Glomerular visceral epithelial cell (primary cell): ENCODE measurements at regions not wholly inside any gene's neighbourhood (a gene's known extent, or its start where the extent isn't known, plus 50 kb on each side); places are given as distances from the start of the nearest gene placed in this dataset.

Source experiments
- DNase-seq: peaks from one replicate; pipeline ENCODE4 v3.0.0-alpha.2; 2016; ENCODE audit errors: extremely low spot score

DNA sequence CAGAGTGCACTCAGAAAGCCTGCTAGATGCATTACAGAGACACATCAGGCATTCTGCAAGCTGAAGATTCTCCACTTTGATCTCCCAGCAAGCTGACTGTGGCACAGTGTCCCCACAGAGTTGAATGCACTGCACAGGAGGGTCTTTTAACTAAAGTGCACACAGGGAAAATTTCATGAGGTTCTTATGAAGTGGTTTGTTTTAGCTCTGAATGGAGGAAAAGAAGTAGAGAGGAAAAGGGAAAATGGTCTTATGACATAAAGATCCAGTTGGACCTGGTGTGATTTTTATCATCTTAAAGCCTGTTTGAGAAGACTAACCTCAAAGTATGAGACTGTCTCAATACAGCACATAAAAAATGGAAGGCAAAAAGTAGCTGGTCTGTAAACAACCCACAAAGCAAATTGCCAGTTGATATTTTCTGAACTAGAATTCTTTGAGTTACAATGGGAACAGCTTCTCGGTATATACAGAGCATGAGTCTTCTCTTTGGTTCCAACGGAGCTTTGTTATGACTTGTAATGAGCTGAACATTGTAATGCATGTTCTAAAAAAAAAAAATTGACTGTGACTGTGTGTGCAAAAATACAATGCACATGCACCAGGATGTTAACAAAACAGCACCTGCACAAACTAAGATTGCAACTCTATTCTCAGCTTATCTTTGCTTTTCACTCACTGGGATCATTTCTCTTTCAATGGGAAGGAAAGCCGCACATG, 383.0 kb upstream of the ID4 start:
- no peak for DNase-seq

DNA sequence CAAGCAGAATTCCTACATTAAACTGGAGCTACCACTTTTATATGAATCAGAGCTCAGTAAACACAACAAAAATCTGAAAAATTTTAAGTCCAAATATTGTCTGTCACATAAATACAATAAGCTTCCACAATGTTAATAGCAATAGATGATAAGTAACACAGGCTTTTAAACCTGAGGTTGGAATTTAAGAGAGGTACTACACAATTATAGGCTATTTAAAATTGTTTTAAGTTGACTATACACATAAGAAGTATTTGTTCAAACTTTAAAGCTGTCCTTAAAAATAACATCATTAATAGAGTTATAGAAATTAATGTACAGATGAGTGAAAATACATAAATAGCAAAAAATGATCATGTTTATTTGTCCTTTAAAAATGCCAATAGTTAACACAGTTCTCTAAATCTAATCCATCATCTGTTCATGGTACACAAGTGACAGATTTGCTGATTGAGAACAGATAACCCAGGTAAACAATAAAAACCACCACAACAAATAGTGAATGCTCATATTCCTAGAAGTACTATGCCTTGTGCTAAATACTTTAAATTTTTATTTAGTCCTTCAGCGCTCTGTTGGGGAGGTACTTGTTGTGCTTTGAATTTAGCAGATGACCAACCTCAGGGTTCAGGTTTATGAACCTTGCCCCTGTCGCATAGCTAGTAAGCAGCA, 382.3 kb upstream of the ID4 start:
- no peak for DNase-seq

DNA sequence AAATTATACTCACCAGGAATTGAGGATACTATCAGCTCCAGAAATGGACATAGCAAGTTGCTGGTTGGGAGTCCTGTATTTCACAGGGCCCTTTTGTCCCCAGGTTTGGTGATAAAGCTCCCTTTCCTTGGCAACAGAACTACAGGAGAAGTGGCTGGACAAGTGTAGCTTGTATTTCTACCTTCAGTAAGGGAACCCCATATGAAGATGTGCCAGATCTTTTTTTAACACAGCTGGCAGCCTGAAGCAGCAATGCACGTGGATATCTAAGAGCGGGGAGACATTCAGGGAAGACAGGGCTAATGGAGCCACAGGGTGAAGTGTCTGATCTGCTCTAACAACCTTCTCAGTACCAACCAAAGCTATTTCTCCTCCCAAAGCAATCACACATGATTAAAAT, 373.9 kb upstream of the ID4 start:
- no peak for DNase-seq

DNA sequence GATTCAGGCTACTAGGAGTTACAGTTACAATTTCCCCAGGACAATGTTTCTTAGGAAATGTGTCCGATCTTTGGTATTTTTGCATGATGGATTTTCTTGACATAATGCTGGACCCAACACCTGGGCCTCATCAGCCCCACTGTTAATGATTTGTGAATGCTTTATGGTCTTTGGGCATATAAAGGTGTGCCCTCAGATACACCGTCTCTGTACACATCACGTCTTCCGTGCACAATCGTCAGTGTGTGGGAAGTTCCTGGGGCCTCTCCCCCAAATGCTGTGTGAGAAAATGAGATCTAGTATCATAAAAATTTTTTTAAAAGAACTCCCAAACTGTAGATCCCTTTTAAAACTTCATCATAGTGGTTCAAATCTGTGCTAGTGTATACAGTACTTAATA, 373.2 kb upstream of the ID4 start:
- DNase-seq = no peak

DNA sequence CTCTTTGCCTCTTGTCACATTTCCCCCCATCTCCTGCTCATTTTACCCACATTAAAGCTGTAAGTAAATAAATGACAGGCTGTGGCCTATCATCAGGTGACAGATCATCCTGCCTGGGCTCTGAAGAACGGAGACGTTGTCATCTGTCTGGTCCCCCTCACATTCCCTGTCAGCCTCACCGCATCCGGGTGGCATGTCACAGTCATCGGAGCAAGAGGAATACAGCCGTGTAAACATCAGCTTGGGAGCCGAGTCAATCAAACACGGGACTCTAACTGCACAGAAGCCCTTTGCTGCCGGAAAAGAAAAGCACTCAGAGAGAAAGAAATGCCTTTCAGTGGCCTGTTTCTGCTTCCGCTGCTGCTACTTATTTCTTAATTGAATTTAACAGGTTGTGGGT, 371.9 kb upstream of the ID4 start:
- peak; percentile 31 for DNase-seq

- no peak for DNase-seq
These were observed 371.4 kb upstream of the ID4 start for GRCh38 chr6:19465760-19466159.

- no peak for DNase-seq
These were observed 366.8 kb upstream of the ID4 start for GRCh38 chr6:19470333-19470732.

GRCh38 chr6:19472153-19472552, 365.0 kb upstream of the ID4 start:
- DNase-seq = peak; percentile 93

GRCh38 chr6:19472850-19473249, 364.3 kb upstream of the ID4 start:
- no peak for DNase-seq

- no peak for DNase-seq
These were observed 359.6 kb upstream of the ID4 start for GRCh38 chr6:19477563-19477962.

DNA sequence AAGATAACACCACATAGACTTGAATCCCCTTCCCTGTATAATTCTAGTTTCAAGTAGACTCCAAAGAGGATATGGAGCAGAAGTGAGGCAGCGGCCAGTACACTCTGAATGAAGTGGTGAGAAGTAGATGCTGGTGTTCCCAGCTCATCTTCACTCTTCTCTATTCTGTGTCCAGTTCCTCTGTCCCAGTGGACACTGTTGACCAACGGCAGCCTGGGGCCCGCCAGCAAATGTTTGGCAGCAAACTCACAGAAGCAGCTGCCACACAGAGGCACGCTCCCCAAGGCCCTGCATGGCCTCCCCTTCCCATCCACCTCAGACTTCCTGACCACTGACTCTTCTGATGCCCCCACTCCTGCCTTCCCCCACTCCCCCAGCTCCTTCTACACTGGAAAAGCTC, 358.9 kb upstream of the ID4 start:
- no peak for DNase-seq

DNA sequence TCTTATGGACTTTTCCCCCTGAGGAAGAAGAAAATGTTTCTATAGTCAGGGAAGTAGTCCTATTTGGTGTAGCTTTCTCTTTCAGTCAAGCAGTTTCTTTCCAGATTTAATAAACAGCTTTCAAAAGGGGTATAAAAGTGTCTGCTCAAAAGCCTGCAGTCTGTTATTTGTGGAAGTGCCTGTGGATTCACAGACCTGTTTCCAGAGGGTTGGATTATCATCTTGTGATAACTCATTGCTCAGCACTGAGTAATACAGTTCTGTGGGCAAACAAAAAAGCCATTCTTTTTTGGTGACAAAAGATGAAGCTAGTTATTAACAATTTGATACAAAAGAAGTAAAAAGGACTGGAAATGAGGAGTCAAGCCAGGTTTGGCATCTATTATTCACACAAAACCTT, 358.2 kb upstream of the ID4 start:
- DNase-seq = no peak

- no peak for DNase-seq
These were observed 357.6 kb upstream of the ID4 start for GRCh38 chr6:19479551-19479950.

GRCh38 chr6:19492636-19493405, 344.3 kb upstream of the ID4 start:
- DNase-seq = no peak

- no peak for DNase-seq
These were observed 335.4 kb upstream of the ID4 start for GRCh38 chr6:19501737-19502245.

DNA sequence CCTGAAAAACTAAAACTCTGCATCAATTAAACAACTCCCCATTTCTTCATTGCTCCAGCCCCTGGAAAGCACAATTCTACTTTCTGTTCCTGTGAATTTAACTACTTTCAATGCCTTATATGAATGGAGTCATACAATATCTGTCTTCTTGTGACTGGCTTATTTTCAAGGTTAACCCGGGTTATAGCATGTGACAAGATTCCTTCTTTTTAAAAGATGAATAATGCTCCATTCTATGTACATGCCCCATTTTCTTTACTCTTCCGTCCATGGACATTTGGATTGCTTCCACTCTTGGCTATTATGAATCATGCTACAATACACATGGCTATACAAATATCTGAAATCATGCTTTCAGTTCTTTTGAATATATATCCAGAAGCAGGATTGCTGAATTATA, 334.9 kb upstream of the ID4 start:
- DNase-seq = no peak

- DNase-seq = no peak
These were observed 321.2 kb upstream of the ID4 start for GRCh38 chr6:19515939-19516338.

- no peak for DNase-seq
These were observed 317.2 kb upstream of the ID4 start for GRCh38 chr6:19519941-19520340.

DNA sequence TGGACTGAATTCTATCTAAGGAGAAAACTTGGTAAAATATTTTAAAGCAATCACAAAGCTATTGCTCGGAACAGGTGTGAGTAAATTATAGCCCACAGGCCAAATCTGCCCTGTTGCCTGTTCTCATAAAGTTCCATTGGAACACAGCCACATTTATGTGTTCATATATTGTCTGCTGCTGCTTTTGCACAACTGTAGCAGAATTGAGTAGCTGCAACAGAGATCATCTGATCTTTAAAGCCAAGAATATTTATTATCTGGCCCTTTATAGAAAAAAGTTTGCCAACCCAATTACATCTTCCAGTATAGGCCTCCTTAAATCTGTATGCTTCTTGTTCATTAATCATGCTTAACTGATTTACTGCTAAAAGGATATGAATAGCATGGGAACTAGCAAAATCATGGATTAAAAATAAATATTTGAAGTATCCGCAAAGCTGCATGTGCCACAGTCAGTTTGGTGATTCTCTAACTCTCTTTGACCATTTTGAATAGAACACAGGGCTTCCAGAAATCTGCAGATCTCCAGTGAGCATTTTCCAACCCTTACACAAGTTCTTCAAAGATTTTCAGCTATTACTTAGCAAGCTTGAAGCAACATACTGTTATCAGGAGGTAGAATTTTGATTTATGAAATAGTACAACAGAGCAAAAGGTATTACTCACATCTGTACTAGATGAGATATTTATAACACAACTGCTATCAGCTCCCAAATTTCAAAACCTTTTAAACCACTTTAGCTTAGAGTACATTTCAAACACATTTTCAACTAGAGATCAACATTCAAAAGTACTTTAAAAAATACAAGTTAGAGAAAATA, 312.6 kb upstream of the ID4 start:
- DNase-seq = no peak

DNA sequence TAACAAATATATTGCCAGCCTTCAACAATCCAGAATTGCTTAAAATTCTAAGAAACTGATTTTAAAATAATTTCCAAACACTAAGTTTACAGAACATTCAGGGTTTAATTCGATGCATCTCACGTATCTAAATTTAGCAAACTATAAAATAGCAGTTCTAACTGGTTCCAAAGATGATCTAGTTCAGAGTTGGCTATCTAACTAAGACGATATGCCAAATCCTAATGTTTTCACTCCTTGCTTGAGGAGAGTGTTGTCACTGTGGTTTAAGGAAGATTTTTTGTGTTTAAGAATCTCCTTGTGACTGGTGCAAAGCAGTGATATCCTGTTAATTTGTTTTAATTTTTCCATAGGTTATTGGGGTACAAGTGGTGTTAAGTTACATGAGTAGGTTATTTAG, 311.5 kb upstream of the ID4 start:
- DNase-seq = no peak

DNA sequence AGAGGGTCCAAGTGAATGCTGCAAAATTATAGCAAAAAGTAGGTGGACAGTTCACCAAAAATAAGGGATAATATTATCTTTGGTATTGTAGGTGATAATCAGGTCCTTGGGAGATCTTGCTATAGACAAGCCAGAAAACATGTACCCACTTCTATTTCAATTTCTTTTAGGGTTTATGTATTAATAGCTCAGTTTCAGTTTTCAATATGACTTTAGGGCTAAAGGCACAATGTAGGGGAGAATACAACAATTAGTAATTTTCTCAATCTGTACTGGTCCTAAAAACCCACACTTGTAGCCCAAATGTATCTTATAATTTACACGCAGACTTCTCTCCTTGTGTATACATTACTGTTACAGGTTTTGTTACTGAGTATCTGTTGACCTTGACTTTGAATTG, 307.0 kb upstream of the ID4 start:
- no peak for DNase-seq

DNA sequence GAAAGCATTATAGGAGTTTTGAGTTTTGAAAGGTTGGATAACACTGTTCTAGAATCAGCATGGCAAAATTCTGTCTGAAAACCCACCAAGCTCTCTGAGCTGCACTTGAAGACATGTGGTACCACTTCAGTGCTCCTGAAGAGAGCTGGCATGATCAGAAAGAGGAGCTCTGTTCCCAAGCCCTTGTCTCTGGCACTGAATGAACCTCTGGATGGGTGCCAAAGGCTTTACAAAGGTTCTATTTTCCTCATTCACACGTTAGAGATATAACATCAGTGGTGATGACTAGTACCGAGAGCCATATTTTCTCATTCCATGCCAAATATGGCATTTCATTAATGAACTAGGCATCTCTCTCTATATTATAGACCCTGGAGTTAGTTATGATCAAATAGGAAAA, 301.8 kb upstream of the ID4 start:
- no peak for DNase-seq
